ENCODE measurements at regions not wholly inside any gene's neighbourhood (a gene's known extent, or its start where the extent isn't known, plus 50 kb on each side); places are given as distances from the start of the nearest gene placed in this dataset.

DNA sequence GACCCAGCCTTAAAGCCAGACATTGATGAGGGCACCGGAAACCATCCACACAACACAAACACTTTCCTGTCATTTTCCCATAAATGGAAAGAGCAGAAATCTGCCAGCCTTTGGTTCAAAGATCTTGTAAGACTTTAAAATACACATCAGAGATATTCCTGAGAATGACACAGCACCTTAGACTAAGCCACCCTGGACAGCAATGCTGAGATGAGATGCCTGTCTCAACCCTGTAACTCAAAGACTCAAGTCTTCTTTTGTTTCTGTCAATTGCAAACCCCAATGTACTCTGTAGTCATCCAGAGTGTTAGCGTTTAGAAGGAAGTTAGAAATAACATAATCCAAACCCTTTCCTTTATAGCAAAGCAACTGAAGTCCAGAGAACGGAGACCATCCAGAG, 119.2 kb downstream of the CCNA1 start:
- no peaks in the 10 kb centered on the region for H3K9me3 ChIP-seq
- H3K27me3 ChIP-seq: no peaks in the 10 kb centered on the region
- peaks cover 0 to 4% (median 2%) of the 10 kb centered on the region in 4 donors for H3K4me1 ChIP-seq
- TF ChIP-seq, protein P1, sequence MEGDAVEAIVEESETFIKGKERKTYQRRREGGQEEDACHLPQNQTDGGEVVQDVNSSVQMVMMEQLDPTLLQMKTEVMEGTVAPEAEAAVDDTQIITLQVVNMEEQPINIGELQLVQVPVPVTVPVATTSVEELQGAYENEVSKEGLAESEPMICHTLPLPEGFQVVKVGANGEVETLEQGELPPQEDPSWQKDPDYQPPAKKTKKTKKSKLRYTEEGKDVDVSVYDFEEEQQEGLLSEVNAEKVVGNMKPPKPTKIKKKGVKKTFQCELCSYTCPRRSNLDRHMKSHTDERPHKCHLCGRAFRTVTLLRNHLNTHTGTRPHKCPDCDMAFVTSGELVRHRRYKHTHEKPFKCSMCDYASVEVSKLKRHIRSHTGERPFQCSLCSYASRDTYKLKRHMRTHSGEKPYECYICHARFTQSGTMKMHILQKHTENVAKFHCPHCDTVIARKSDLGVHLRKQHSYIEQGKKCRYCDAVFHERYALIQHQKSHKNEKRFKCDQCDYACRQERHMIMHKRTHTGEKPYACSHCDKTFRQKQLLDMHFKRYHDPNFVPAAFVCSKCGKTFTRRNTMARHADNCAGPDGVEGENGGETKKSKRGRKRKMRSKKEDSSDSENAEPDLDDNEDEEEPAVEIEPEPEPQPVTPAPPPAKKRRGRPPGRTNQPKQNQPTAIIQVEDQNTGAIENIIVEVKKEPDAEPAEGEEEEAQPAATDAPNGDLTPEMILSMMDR (IDR thresholded peaks at IDR 0.05): no peak
- DNase-seq: no peak
- intact Hi-C loops (cut with DNase I; ENCODE audit: low total_unique reads): loop anchor here (5.0 kb wide), 1 partner anchor 1594 kb away; no protein-coding TSS in a partner anchor
- no peak overlapping the region for H3K27ac ChIP-seq
- no peaks in the 10 kb centered on the region for H3K36me3 ChIP-seq
- H3K4me3 ChIP-seq: no peak overlapping the region

DNA sequence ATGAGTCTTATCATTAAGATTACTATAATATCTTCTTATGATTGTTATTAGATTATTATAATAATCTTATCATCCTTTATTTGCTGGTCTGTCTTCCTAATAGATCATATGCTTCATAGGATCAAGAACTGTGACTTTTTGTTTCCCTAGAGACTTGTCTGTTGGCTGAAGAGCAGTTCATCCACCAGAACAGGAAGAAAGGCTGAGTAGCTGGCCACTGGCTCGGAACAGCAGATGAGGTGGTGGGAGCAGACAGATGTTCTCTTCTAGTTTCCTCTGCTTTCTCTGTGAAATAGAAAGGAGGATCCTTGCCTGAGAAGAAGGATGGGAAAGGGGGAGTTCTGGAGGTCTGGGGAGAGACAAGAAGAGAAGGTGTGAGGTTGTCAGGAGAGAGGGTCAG, 120.0 kb downstream of the CCNA1 start:
- H3K4me1 ChIP-seq: peaks cover 0 to 4% (median 2%) of the 10 kb centered on the region in 4 donors
- H3K27ac ChIP-seq: no peak overlapping the region
- no peaks in the 10 kb centered on the region for H3K27me3 ChIP-seq
- H3K4me3 ChIP-seq: no peak overlapping the region
- DNase-seq: no peak
- TF ChIP-seq, protein P1 (IDR thresholded peaks at IDR 0.05): no peak
- intact Hi-C loops (cut with DNase I; ENCODE audit: low total_unique reads): loop anchor here (5.0 kb wide), 1 partner anchor 1595 kb away; no protein-coding TSS in a partner anchor
- H3K36me3 ChIP-seq: no peaks in the 10 kb centered on the region
- H3K9me3 ChIP-seq: no peaks in the 10 kb centered on the region

DNA sequence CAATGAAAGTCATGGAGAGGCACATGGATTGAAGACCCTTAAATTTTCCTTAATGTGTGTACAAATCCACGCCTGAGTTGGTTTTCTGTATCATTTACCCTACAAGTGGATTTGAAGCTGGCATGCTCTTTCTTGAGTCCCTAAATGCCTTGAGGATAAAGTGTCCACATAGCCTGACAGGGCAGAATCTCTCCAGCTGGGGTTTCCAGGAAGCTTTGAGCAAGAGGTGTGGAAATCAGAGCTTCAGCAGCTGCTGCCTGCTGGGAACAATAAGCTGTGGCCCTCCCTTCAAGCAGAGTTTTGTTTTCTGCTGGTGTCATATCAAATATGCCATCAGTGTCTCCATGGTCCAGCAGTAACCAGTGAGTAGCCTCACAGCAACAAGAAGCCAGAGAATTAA, 120.3 kb upstream of the SERTM1 start:
- Histone ChIP-seq H3K36me3 (no peaks in the 10 kb centered on the region), H3K27me3 (no peaks in the 10 kb centered on the region), H3K27ac (no peak overlapping the region), H3K4me1 (peaks cover 0 to 4% (median 2%) of the 10 kb centered on the region in 4 donors), H3K9me3 (no peaks in the 10 kb centered on the region), H3K4me3 (no peak overlapping the region)
- TF ChIP-seq, protein P1 (IDR thresholded peaks at IDR 0.05): no peak
- no peak for DNase-seq
- intact Hi-C loops (cut with DNase I; ENCODE audit: low total_unique reads): loop anchor here (5.0 kb wide), 1 partner anchor 1596 kb away; no protein-coding TSS in a partner anchor

DNA sequence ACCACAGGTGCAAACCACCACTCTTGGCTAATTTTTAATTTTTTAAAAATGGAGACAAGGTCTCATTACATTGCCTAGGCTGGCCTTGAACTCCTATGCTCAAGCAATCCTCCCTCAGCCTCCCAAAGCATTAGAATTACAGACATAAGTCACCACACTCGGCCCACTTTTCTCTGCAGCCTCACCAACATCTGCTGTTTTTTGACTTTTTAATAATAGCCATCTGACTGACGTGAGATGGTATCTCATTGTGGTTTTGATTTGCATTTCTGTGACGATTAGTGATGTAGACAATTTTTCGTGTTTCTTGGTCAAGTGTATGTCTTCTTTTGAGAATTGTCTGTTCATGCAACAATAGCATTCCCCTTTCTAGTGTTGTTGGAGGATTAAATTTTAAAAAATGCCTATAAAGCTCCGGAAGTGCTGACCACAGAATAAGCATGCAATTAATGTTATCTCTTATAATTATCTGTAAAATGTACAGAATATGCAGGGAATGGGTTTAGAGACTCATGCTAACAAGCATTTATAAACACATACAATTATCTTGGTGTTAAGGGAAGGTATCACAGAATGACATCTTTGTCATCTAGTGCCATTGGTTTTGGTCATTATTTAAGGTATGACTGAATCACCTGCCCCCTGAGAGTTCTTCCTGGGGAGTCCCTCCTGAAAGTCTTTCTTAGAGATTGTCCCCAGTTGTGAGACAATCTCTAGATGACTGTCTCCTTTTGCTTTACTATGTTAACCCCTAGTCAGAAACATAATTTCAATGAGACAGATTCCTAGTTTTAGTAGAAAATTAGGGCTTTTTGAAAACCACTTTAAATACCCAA, 118.5 kb upstream of the SERTM1 start:
- no peak overlapping the region for H3K4me3 ChIP-seq
- H3K27ac ChIP-seq: no peak overlapping the region
- no peak for DNase-seq
- no peaks in the 10 kb centered on the region for H3K36me3 ChIP-seq
- TF ChIP-seq, protein P1 (IDR thresholded peaks at IDR 0.05): no peak
- no peaks in the 10 kb centered on the region for H3K4me1 ChIP-seq
- intact Hi-C loops (cut with DNase I; ENCODE audit: low total_unique reads): no loop called here
- H3K27me3 ChIP-seq: no peaks in the 10 kb centered on the region
- H3K9me3 ChIP-seq: no peaks in the 10 kb centered on the region

DNA sequence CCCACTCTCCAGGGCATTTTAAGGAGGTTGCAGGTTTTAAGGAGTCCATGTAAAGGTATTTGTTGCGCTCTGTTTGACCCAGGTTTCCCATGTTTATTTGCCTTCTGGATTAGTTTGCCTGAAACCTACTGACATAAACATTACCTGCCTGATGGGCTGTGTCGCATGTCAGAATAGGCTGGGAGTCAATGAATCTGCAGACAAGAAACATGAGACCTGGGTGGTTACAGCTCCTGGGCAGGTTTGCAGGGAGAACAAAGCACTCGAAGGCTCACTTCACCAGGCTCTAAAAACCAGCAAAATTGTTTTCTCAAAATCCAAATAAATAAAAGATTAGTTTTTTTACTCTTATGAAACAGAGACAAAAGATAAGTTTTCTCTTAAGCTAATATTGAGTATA, 114.4 kb upstream of the SERTM1 start:
- H3K9me3 ChIP-seq: no peaks in the 10 kb centered on the region
- no peak overlapping the region for H3K27ac ChIP-seq
- H3K36me3 ChIP-seq: no peaks in the 10 kb centered on the region
- no peak for DNase-seq
- H3K27me3 ChIP-seq: no peaks in the 10 kb centered on the region
- TF ChIP-seq, protein P1 (IDR thresholded peaks at IDR 0.05): no peak
- intact Hi-C loops (cut with DNase I; ENCODE audit: low total_unique reads): no loop called here
- no peak overlapping the region for H3K4me3 ChIP-seq
- H3K4me1 ChIP-seq: no peaks in the 10 kb centered on the region

All from tibial artery (tissue), 4 donors.